ENCODE measurements at regions not wholly inside any gene's neighbourhood (a gene's known extent, or its start where the extent isn't known, plus 50 kb on each side); places are given as distances from the start of the nearest gene placed in this dataset.

GRCh38 chrX:40502688-40503087, 78.1 kb upstream of the ATP6AP2 start:
- Histone ChIP-seq H3K79me2 (ENCODE audit: insufficient read depth, low read length) (no peaks in the 10 kb centered on the region), H3K9ac (ENCODE audit: low read depth, low read length) (no peak overlapping the region), H3K27ac (ENCODE audit: low read length) (no peak overlapping the region), H3K4me2 (ENCODE audit: insufficient read depth, low read length) (no peak overlapping the region), H2AFZ (ENCODE audit: low read depth, low read length) (no peak overlapping the region), H3K4me3 (ENCODE audit: low read depth in 1 of 2, low read length in 2 of 2) (no peak overlapping the region), H3K9me3 (ENCODE audit: insufficient read depth, low read length, severe bottlenecking) (no peaks in the 10 kb centered on the region), H3K4me1 (ENCODE audit: insufficient read depth, low read length) (no peaks in the 10 kb centered on the region), H3K27me3 (ENCODE audit: insufficient read depth, low read length, poor library complexity) (no peaks in the 10 kb centered on the region), H4K20me1 (ENCODE audit: insufficient read depth, low read length) (no peaks in the 10 kb centered on the region), H3K36me3 (ENCODE audit: insufficient read depth, low read length) (no peaks in the 10 kb centered on the region)
- no peak for ATAC-seq (ENCODE audit: insufficient read depth, low read depth)
- TF ChIP-seq CTCF (IDR thresholded peaks at IDR 0.05; ENCODE audit: borderline replicate concordance, extremely low read depth, low read length, poor library complexity, severe bottlenecking) (no peak), EZH2 (IDR thresholded peaks at IDR 0.05; ENCODE audit: borderline replicate concordance, low read depth, low read length, severe bottlenecking) (no peak)
- no peak for DNase-seq

- Histone ChIP-seq H3K79me2 (ENCODE audit: insufficient read depth, low read length) (no peaks in the 10 kb centered on the region), H2AFZ (ENCODE audit: low read depth, low read length) (no peak overlapping the region), H4K20me1 (ENCODE audit: insufficient read depth, low read length) (no peaks in the 10 kb centered on the region), H3K4me1 (ENCODE audit: insufficient read depth, low read length) (no peaks in the 10 kb centered on the region), H3K36me3 (ENCODE audit: insufficient read depth, low read length) (no peaks in the 10 kb centered on the region), H3K4me3 (ENCODE audit: low read depth in 1 of 2, low read length in 2 of 2) (no peak overlapping the region), H3K27ac (ENCODE audit: low read length) (no peak overlapping the region), H3K9me3 (ENCODE audit: insufficient read depth, low read length, severe bottlenecking) (no peaks in the 10 kb centered on the region), H3K27me3 (ENCODE audit: insufficient read depth, low read length, poor library complexity) (no peaks in the 10 kb centered on the region), H3K4me2 (ENCODE audit: insufficient read depth, low read length) (no peak overlapping the region), H3K9ac (ENCODE audit: low read depth, low read length) (no peak overlapping the region)
- ATAC-seq (ENCODE audit: insufficient read depth, low read depth) (no peak), DNase-seq (no peak)
- TF ChIP-seq EZH2 (IDR thresholded peaks at IDR 0.05; ENCODE audit: borderline replicate concordance, low read depth, low read length, severe bottlenecking) (no peak), CTCF (IDR thresholded peaks at IDR 0.05; ENCODE audit: borderline replicate concordance, extremely low read depth, low read length, poor library complexity, severe bottlenecking) (no peak)
Measured at GRCh38 chrX:40501164-40501855, 79.5 kb upstream of the ATP6AP2 start.

- H3K4me3 ChIP-seq (ENCODE audit: low read depth in 1 of 2, low read length in 2 of 2), result no peak overlapping the region
- ATAC-seq (ENCODE audit: insufficient read depth, low read depth) (no peak), DNase-seq (no peak)
- no peaks in the 10 kb centered on the region for H4K20me1 ChIP-seq (ENCODE audit: insufficient read depth, low read length)
- H3K27ac ChIP-seq (ENCODE audit: low read length), result no peak overlapping the region
- H2AFZ ChIP-seq (ENCODE audit: low read depth, low read length), result no peak overlapping the region
- no peak overlapping the region for H3K4me2 ChIP-seq (ENCODE audit: insufficient read depth, low read length)
- no peaks in the 10 kb centered on the region for H3K27me3 ChIP-seq (ENCODE audit: insufficient read depth, low read length, poor library complexity)
- no peaks in the 10 kb centered on the region for H3K4me1 ChIP-seq (ENCODE audit: insufficient read depth, low read length)
- H3K79me2 ChIP-seq (ENCODE audit: insufficient read depth, low read length), result no peaks in the 10 kb centered on the region
- TF ChIP-seq EZH2 (IDR thresholded peaks at IDR 0.05; ENCODE audit: borderline replicate concordance, low read depth, low read length, severe bottlenecking) (no peak), CTCF (IDR thresholded peaks at IDR 0.05; ENCODE audit: borderline replicate concordance, extremely low read depth, low read length, poor library complexity, severe bottlenecking) (no peak)
- no peaks in the 10 kb centered on the region for H3K9me3 ChIP-seq (ENCODE audit: insufficient read depth, low read length, severe bottlenecking)
- no peak overlapping the region for H3K9ac ChIP-seq (ENCODE audit: low read depth, low read length)
- H3K36me3 ChIP-seq (ENCODE audit: insufficient read depth, low read length), result no peaks in the 10 kb centered on the region
Measured at GRCh38 chrX:40496728-40497127, 84.0 kb upstream of the ATP6AP2 start.
